GM10266 (cell line): ENCODE measurements at regions not wholly inside any gene's neighbourhood (a gene's known extent, or its start where the extent isn't known, plus 50 kb on each side); places are given as distances from the start of the nearest gene placed in this dataset.
"Not testable (repeated sequence)": the region's sequence is repeated elsewhere in the genome, so short reads cannot be mapped to it uniquely, and the experiment has no call there.

Experiments used
- DNase-seq: peaks from one replicate; pipeline ENCODE4 v3.0.0; 2012; ENCODE audit errors: extremely low spot score
- CTCF ChIP-seq: IDR thresholded peaks from 2 replicates; pipeline ENCODE4 v1.5.1; 2012; ENCODE audit warnings: mild to moderate bottlenecking, low read depth; ENCODE audit not compliant: control insufficient read depth, insufficient read depth; ENCODE audit errors: missing control alignments

- no peak for TF ChIP-seq CTCF
- no peak for DNase-seq
Measured at GRCh38 chr2:145543856-145544255, 1023.9 kb upstream of the ZEB2 start.

GRCh38 chr2:145543155-145543554 is 1023.2 kb upstream of the ZEB2 start:
- no peak for DNase-seq
- TF ChIP-seq CTCF, result no peak

- TF ChIP-seq CTCF, result no peak
- DNase-seq, result no peak
Measured at GRCh38 chr2:145541028-145541427, 1021.1 kb upstream of the ZEB2 start.

- DNase-seq, result no peak
- no peak for TF ChIP-seq CTCF
Measured at GRCh38 chr2:145538661-145539350, 1018.9 kb upstream of the ZEB2 start.

- TF ChIP-seq CTCF, result no peak
- DNase-seq, result no peak
Measured at GRCh38 chr2:145530653-145531052, 1010.7 kb upstream of the ZEB2 start.

GRCh38 chr2:145524836-145525235 is 1004.9 kb upstream of the ZEB2 start:
- no peak for TF ChIP-seq CTCF
- no peak for DNase-seq

- DNase-seq, result no peak
- no peak for TF ChIP-seq CTCF
Measured at GRCh38 chr2:145524303-145524702, 1004.4 kb upstream of the ZEB2 start.

- not testable (repeated sequence) for DNase-seq
Measured at GRCh38 chr2:145519254-145519653, 999.3 kb upstream of the ZEB2 start.
